ENCODE measurements at regions not wholly inside any gene's neighbourhood (a gene's known extent, or its start where the extent isn't known, plus 50 kb on each side); places are given as distances from the start of the nearest gene placed in this dataset.

- H3K4me3 ChIP-seq (ENCODE audit: low read depth in 1 of 2, low read length in 2 of 2), result no peak overlapping the region
- no peaks in the 10 kb centered on the region for H3K9me3 ChIP-seq (ENCODE audit: control insufficient read depth in 1 of 2, low read length in 2 of 2)
- peaks cover 0 to 4% of the 10 kb centered on the region in 2 donors for H3K4me1 ChIP-seq (ENCODE audit: control insufficient read depth in 1 of 2, insufficient read depth in 2 of 2, low read length in 2 of 2)
- no peak overlapping the region for H3K9ac ChIP-seq (ENCODE audit: low read depth in 1 of 2, low read length in 2 of 2)
- H3K36me3 ChIP-seq (ENCODE audit: control insufficient read depth in 1 of 2, insufficient read depth in 2 of 2, low read length in 2 of 2), result no peaks in the 10 kb centered on the region
- no peak overlapping the region for H3K27ac ChIP-seq (ENCODE audit: low read depth, low read length)
- H3K27me3 ChIP-seq (ENCODE audit: control insufficient read depth in 1 of 2, insufficient read depth in 2 of 2, low read length in 2 of 2), result no peaks in the 10 kb centered on the region
These were observed 121.5 kb upstream of the NABP1 start for GRCh38 chr2:191556463-191556862.

DNA sequence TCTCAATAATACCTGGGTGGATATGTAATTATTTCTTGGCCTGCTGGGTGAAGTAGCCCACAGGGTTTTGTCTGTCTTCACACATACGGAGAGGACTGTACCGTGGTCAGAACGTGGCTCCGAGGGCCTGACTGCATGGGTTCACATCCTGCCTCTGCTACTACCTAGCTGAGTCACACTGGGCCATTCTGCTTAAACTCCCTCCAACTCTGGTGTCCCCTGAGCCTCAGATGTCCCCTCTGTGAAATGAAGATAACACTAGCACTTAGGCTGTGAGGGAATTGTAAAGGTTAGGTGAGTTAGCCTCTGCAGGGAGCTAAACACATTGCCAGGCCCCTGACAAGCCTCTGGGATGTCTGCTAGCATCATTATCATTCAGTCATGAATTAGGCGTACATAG lies 120.1 kb upstream of the NABP1 start:
- Histone ChIP-seq H3K9me3 (ENCODE audit: control insufficient read depth in 1 of 2, low read length in 2 of 2) (no peaks in the 10 kb centered on the region), H3K9ac (ENCODE audit: low read depth in 1 of 2, low read length in 2 of 2) (no peak overlapping the region), H3K27ac (ENCODE audit: low read depth, low read length) (no peak overlapping the region), H3K4me3 (ENCODE audit: low read depth in 1 of 2, low read length in 2 of 2) (no peak overlapping the region), H3K36me3 (ENCODE audit: control insufficient read depth in 1 of 2, insufficient read depth in 2 of 2, low read length in 2 of 2) (no peaks in the 10 kb centered on the region), H3K4me1 (ENCODE audit: control insufficient read depth in 1 of 2, insufficient read depth in 2 of 2, low read length in 2 of 2) (peaks cover 0 to 4% of the 10 kb centered on the region in 2 donors), H3K27me3 (ENCODE audit: control insufficient read depth in 1 of 2, insufficient read depth in 2 of 2, low read length in 2 of 2) (no peaks in the 10 kb centered on the region)

- H3K4me1 ChIP-seq (ENCODE audit: control insufficient read depth in 1 of 2, insufficient read depth in 2 of 2, low read length in 2 of 2), result peaks cover 0 to 4% of the 10 kb centered on the region in 2 donors
- H3K9ac ChIP-seq (ENCODE audit: low read depth in 1 of 2, low read length in 2 of 2), result no peak overlapping the region
- no peak overlapping the region for H3K27ac ChIP-seq (ENCODE audit: low read depth, low read length)
These were observed 118.4 kb upstream of the NABP1 start for GRCh38 chr2:191559569-191559968.

GRCh38 chr2:191560411-191560980 lies 117.4 kb upstream of the NABP1 start:
- H3K36me3 ChIP-seq (ENCODE audit: control insufficient read depth in 1 of 2, insufficient read depth in 2 of 2, low read length in 2 of 2), result no peaks in the 10 kb centered on the region
- no peak overlapping the region for H3K27ac ChIP-seq (ENCODE audit: low read depth, low read length)
- H3K4me3 ChIP-seq (ENCODE audit: low read depth in 1 of 2, low read length in 2 of 2), result no peak overlapping the region
- H3K27me3 ChIP-seq (ENCODE audit: control insufficient read depth in 1 of 2, insufficient read depth in 2 of 2, low read length in 2 of 2), result no peaks in the 10 kb centered on the region
- no peak overlapping the region for H3K9ac ChIP-seq (ENCODE audit: low read depth in 1 of 2, low read length in 2 of 2)
- no peaks in the 10 kb centered on the region for H3K9me3 ChIP-seq (ENCODE audit: control insufficient read depth in 1 of 2, low read length in 2 of 2)
- H3K4me1 ChIP-seq (ENCODE audit: control insufficient read depth in 1 of 2, insufficient read depth in 2 of 2, low read length in 2 of 2), result peaks cover 5 to 8% of the 10 kb centered on the region in 2 donors

More at GRCh38 chr2:191559569-191559968, 118.4 kb upstream of the NABP1 start:
- no peaks in the 10 kb centered on the region for H3K36me3 ChIP-seq (ENCODE audit: control insufficient read depth in 1 of 2, insufficient read depth in 2 of 2, low read length in 2 of 2)
- no peak overlapping the region for H3K4me3 ChIP-seq (ENCODE audit: low read depth in 1 of 2, low read length in 2 of 2)
- no peaks in the 10 kb centered on the region for H3K27me3 ChIP-seq (ENCODE audit: control insufficient read depth in 1 of 2, insufficient read depth in 2 of 2, low read length in 2 of 2)
- H3K9me3 ChIP-seq (ENCODE audit: control insufficient read depth in 1 of 2, low read length in 2 of 2), result no peaks in the 10 kb centered on the region

DNA sequence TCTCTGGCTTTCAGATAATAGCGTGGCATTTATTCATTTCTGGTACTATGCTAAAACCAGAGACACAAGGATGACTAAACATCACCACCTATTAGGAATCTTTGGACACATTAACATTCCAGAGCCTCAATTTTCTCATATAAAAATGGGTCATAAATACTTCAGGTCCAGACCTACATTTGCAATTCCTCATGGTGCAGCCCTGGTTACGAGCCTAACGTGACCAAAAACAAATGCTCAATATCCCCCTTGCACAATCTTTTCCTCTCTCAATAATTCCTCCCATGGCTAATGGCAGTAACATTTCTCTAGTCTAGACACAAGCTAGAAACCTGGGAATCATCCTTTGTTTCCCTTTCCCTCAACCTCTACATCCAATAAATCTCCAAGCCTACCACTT lies 112.8 kb upstream of the NABP1 start:
- Histone ChIP-seq H3K9ac (ENCODE audit: low read depth in 1 of 2, low read length in 2 of 2) (no peak overlapping the region), H3K36me3 (ENCODE audit: control insufficient read depth in 1 of 2, insufficient read depth in 2 of 2, low read length in 2 of 2) (no peaks in the 10 kb centered on the region), H3K9me3 (ENCODE audit: control insufficient read depth in 1 of 2, low read length in 2 of 2) (no peaks in the 10 kb centered on the region), H3K27me3 (ENCODE audit: control insufficient read depth in 1 of 2, insufficient read depth in 2 of 2, low read length in 2 of 2) (no peaks in the 10 kb centered on the region), H3K4me3 (ENCODE audit: low read depth in 1 of 2, low read length in 2 of 2) (no peak overlapping the region), H3K4me1 (ENCODE audit: control insufficient read depth in 1 of 2, insufficient read depth in 2 of 2, low read length in 2 of 2) (peaks cover 21 to 32% of the 10 kb centered on the region in 2 donors), H3K27ac (ENCODE audit: low read depth, low read length) (no peak overlapping the region)

GRCh38 chr2:191565647-191566198 lies 112.2 kb upstream of the NABP1 start:
- Histone ChIP-seq H3K9me3 (ENCODE audit: control insufficient read depth in 1 of 2, low read length in 2 of 2) (no peaks in the 10 kb centered on the region), H3K27ac (ENCODE audit: low read depth, low read length) (no peak overlapping the region), H3K9ac (ENCODE audit: low read depth in 1 of 2, low read length in 2 of 2) (no peak overlapping the region), H3K4me1 (ENCODE audit: control insufficient read depth in 1 of 2, insufficient read depth in 2 of 2, low read length in 2 of 2) (peaks cover 23 to 32% of the 10 kb centered on the region in 2 donors), H3K4me3 (ENCODE audit: low read depth in 1 of 2, low read length in 2 of 2) (no peak overlapping the region), H3K36me3 (ENCODE audit: control insufficient read depth in 1 of 2, insufficient read depth in 2 of 2, low read length in 2 of 2) (no peaks in the 10 kb centered on the region), H3K27me3 (ENCODE audit: control insufficient read depth in 1 of 2, insufficient read depth in 2 of 2, low read length in 2 of 2) (no peaks in the 10 kb centered on the region)

- Histone ChIP-seq H3K4me1 (ENCODE audit: control insufficient read depth in 1 of 2, insufficient read depth in 2 of 2, low read length in 2 of 2) (peaks cover 28 to 32% of the 10 kb centered on the region in 2 donors), H3K36me3 (ENCODE audit: control insufficient read depth in 1 of 2, insufficient read depth in 2 of 2, low read length in 2 of 2) (no peaks in the 10 kb centered on the region), H3K27ac (ENCODE audit: low read depth, low read length) (no peak overlapping the region), H3K27me3 (ENCODE audit: control insufficient read depth in 1 of 2, insufficient read depth in 2 of 2, low read length in 2 of 2) (no peaks in the 10 kb centered on the region), H3K4me3 (ENCODE audit: low read depth in 1 of 2, low read length in 2 of 2) (no peak overlapping the region), H3K9me3 (ENCODE audit: control insufficient read depth in 1 of 2, low read length in 2 of 2) (no peaks in the 10 kb centered on the region), H3K9ac (ENCODE audit: low read depth in 1 of 2, low read length in 2 of 2) (no peak overlapping the region)
These were observed 111.6 kb upstream of the NABP1 start for GRCh38 chr2:191566344-191566743.

DNA sequence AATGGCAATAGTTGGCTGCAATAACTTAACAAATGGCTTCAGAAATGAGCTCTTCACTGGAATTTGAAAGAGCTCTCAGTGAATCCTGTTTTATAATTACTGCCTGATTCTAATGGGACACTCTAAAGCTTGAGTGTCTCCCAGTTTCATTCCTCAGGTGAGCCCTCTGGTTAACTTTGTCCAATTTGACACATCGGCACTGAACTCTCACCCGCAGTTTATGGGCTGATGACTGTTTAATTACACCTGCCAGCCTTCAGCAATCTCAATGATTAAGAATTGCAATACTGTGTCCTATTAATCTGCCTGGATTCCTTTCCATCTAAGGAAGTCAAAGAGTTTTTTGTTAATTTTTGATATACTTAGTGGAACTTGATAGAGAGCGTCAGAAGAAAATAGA lies 110.7 kb upstream of the NABP1 start:
- no peaks in the 10 kb centered on the region for H3K27me3 ChIP-seq (ENCODE audit: control insufficient read depth in 1 of 2, insufficient read depth in 2 of 2, low read length in 2 of 2)
- H3K4me1 ChIP-seq (ENCODE audit: control insufficient read depth in 1 of 2, insufficient read depth in 2 of 2, low read length in 2 of 2), result peaks cover 28 to 32% of the 10 kb centered on the region in 2 donors
- no peak overlapping the region for H3K27ac ChIP-seq (ENCODE audit: low read depth, low read length)
- H3K9me3 ChIP-seq (ENCODE audit: control insufficient read depth in 1 of 2, low read length in 2 of 2), result no peaks in the 10 kb centered on the region
- H3K4me3 ChIP-seq (ENCODE audit: low read depth in 1 of 2, low read length in 2 of 2), result no peak overlapping the region
- no peak overlapping the region for H3K9ac ChIP-seq (ENCODE audit: low read depth in 1 of 2, low read length in 2 of 2)
- no peaks in the 10 kb centered on the region for H3K36me3 ChIP-seq (ENCODE audit: control insufficient read depth in 1 of 2, insufficient read depth in 2 of 2, low read length in 2 of 2)

- Histone ChIP-seq H3K4me1 (ENCODE audit: control insufficient read depth in 1 of 2, insufficient read depth in 2 of 2, low read length in 2 of 2) (peaks cover 28 to 32% of the 10 kb centered on the region in 2 donors), H3K27me3 (ENCODE audit: control insufficient read depth in 1 of 2, insufficient read depth in 2 of 2, low read length in 2 of 2) (no peaks in the 10 kb centered on the region), H3K9me3 (ENCODE audit: control insufficient read depth in 1 of 2, low read length in 2 of 2) (no peaks in the 10 kb centered on the region), H3K4me3 (ENCODE audit: low read depth in 1 of 2, low read length in 2 of 2) (no peak overlapping the region), H3K36me3 (ENCODE audit: control insufficient read depth in 1 of 2, insufficient read depth in 2 of 2, low read length in 2 of 2) (no peaks in the 10 kb centered on the region), H3K27ac (ENCODE audit: low read depth, low read length) (no peak overlapping the region), H3K9ac (ENCODE audit: low read depth in 1 of 2, low read length in 2 of 2) (no peak overlapping the region)
These were observed 108.9 kb upstream of the NABP1 start for GRCh38 chr2:191569025-191569424.

DNA sequence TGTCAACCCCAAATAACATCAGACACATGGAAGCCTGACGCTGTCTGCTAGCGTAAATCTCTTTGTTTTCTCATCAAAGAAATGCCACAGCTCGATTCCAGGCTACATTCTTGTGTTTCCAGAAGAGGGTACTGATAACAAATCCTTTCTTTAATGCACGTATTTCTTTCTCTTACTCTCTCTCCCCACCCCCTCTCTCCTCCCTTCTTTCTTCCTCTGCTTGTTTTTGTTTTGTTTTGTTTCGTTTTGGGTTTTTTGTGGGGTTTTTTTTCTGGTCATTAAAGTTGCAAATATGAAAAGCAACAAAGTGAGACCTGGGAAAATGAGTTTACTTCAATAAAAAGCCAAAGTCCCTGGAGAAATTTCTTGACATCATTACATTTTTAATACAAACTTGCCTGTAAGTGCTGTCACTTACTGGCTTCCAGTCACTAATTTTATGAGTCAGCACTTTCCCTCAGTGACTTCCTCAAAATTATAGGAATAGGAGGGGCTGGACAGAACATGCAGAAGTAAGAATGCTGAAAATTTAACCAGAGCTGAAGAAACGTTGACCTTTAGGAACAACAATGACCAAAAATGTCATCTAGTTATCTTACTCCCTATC lies 106.7 kb upstream of the NABP1 start:
- no peak overlapping the region for H3K9ac ChIP-seq (ENCODE audit: low read depth in 1 of 2, low read length in 2 of 2)
- H3K4me3 ChIP-seq (ENCODE audit: low read depth in 1 of 2, low read length in 2 of 2), result peak overlapping the region in 1 of 2 donors; percentile 11

More for the DNA sequence above, 106.7 kb upstream of the NABP1 start:
- no peaks in the 10 kb centered on the region for H3K27me3 ChIP-seq (ENCODE audit: control insufficient read depth in 1 of 2, insufficient read depth in 2 of 2, low read length in 2 of 2)
- no peak overlapping the region for H3K27ac ChIP-seq (ENCODE audit: low read depth, low read length)
- peaks cover 16% of the 10 kb centered on the region in 2 donors for H3K4me1 ChIP-seq (ENCODE audit: control insufficient read depth in 1 of 2, insufficient read depth in 2 of 2, low read length in 2 of 2)
- H3K9me3 ChIP-seq (ENCODE audit: control insufficient read depth in 1 of 2, low read length in 2 of 2), result no peaks in the 10 kb centered on the region
- H3K36me3 ChIP-seq (ENCODE audit: control insufficient read depth in 1 of 2, insufficient read depth in 2 of 2, low read length in 2 of 2), result no peaks in the 10 kb centered on the region
